Natural killer cell (primary cell): ENCODE measurements at regions not wholly inside any gene's neighbourhood (a gene's known extent, or its start where the extent isn't known, plus 50 kb on each side); places are given as distances from the start of the nearest gene placed in this dataset.

Experiments
- ATAC-seq, 3 donors: fragments of 150-1000 bp in 2 of 3; fragments of 200-7000 bp in 1 of 3; cut with Tn5 transposase; 1 replicate in 1 of 3; 2 replicates in 2 of 3; pipeline ENCODE4 v1.10.0; 2021; ENCODE audit warnings: mild to moderate bottlenecking in 2 of 3, moderate library complexity in 2 of 3
- DNase-seq, 2 donors: peaks; one replicate each; pipeline versions ENCODE4 v3.0.0 to v3.0.0-alpha.2; 2013 to 2021; ENCODE audit warnings: mixed read lengths in 1 of 2
- H3K27ac ChIP-seq: one replicate; pipeline ENCODE4 v1.5.1; 2013; ENCODE audit warnings: mild to moderate bottlenecking, low read length
- H3K27me3 ChIP-seq: one replicate; pipeline ENCODE4 v1.6.1; 2013; ENCODE audit warnings: low read length; ENCODE audit not compliant: control insufficient read depth, insufficient read depth
- H3K36me3 ChIP-seq: one replicate; pipeline ENCODE4 v1.6.1; 2013; ENCODE audit warnings: low read length; ENCODE audit not compliant: control insufficient read depth, insufficient read depth
- H3K4me1 ChIP-seq: one replicate; pipeline ENCODE4 v1.6.1; 2013; ENCODE audit warnings: low read length; ENCODE audit not compliant: control insufficient read depth, insufficient read depth
- H3K4me3 ChIP-seq: one replicate; pipeline ENCODE4 v1.5.1; 2013; ENCODE audit warnings: low read length
- H3K9me3 ChIP-seq: one replicate; pipeline ENCODE4 v1.6.1; 2013; ENCODE audit warnings: low read length; ENCODE audit not compliant: control insufficient read depth, insufficient read depth
- H3K27ac Mint-ChIP-seq, 2 donors: one replicate each; pipeline ENCODE4 v1.8.0; 2022; ENCODE audit warnings: mild to moderate bottlenecking in 2 of 2, mixed read lengths in 2 of 2, moderate library complexity in 1 of 2
- H3K27me3 Mint-ChIP-seq, 2 donors: one replicate each; pipeline ENCODE4 v1.8.0; 2022; ENCODE audit warnings: low read depth in 2 of 2, mixed read lengths in 2 of 2
- H3K36me3 Mint-ChIP-seq: one replicate; pipeline ENCODE4 v1.8.0; 2022; ENCODE audit warnings: mixed read lengths
- H3K4me1 Mint-ChIP-seq, 2 donors: one replicate each; pipeline ENCODE4 v1.8.0; 2022; ENCODE audit warnings: mixed read lengths in 2 of 2
- H3K4me3 Mint-ChIP-seq: one replicate; pipeline ENCODE4 v1.8.0; 2022; ENCODE audit warnings: mild to moderate bottlenecking, moderate library complexity, mixed read lengths
- H3K9me3 Mint-ChIP-seq, 2 donors: one replicate each; pipeline ENCODE4 v1.8.0; 2022; ENCODE audit warnings: mixed read lengths in 2 of 2
- WGBS: methylation state at CpG from one replicate; pipeline ENCODE4 v1.1.7; 2013; ENCODE audit warnings: missing lambda C conversion rate; ENCODE audit not compliant: insufficient coverage; 5-methylcytosine and 5-hydroxymethylcytosine counted together
- intact Hi-C: fragments of 100-400 bp; cut with micrococcal nuclease; formaldehyde crosslinking; loops from one replicate; pipeline ENCODE4 v1.14.2; 2022
- TF ChIP-seq, protein P1 (sequence below): fragments of 200-600 bp; IDR thresholded peaks from one replicate; pipeline ENCODE4 v1.8.0; 2022; ENCODE audit warnings: antibody characterized with exemption

DNA sequence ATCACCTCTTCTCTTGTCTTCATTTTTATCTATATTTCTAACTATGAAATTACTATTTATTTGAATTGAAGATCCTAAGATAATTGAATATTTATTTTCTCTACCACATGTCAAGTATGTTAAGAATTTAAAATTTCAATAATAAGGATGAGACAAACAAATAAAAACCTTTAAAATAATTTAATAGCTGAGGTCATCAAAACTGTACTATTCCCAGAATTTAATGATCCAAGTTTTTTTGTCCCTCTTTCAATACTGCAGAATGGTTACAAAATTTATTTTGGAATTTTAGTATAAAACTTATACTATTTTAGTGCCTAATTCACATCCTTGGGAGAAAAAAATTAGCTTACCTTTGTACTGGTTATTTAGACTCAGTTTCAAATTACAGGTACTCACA lies 774.9 kb downstream of the ROBO2 start:
- no peak overlapping the region for H3K4me3 Mint-ChIP-seq
- no peak for ATAC-seq
- H3K4me1 ChIP-seq, result no peaks in the 10 kb centered on the region
- no peaks in the 10 kb centered on the region for H3K36me3 Mint-ChIP-seq
- H3K27ac ChIP-seq, result no peak overlapping the region
- no peaks in the 10 kb centered on the region for H3K27me3 ChIP-seq
- H3K9me3 ChIP-seq, result no peaks in the 10 kb centered on the region
- H3K9me3 Mint-ChIP-seq, result peaks cover 4 to 11% of the 10 kb centered on the region in 2 donors
- H3K27ac Mint-ChIP-seq, result no peak overlapping the region
- intact Hi-C loops, result no loop called here
- DNase-seq, result no peak
- H3K4me3 ChIP-seq, result no peak overlapping the region
- H3K27me3 Mint-ChIP-seq, result no peaks in the 10 kb centered on the region
- TF ChIP-seq, protein P1, sequence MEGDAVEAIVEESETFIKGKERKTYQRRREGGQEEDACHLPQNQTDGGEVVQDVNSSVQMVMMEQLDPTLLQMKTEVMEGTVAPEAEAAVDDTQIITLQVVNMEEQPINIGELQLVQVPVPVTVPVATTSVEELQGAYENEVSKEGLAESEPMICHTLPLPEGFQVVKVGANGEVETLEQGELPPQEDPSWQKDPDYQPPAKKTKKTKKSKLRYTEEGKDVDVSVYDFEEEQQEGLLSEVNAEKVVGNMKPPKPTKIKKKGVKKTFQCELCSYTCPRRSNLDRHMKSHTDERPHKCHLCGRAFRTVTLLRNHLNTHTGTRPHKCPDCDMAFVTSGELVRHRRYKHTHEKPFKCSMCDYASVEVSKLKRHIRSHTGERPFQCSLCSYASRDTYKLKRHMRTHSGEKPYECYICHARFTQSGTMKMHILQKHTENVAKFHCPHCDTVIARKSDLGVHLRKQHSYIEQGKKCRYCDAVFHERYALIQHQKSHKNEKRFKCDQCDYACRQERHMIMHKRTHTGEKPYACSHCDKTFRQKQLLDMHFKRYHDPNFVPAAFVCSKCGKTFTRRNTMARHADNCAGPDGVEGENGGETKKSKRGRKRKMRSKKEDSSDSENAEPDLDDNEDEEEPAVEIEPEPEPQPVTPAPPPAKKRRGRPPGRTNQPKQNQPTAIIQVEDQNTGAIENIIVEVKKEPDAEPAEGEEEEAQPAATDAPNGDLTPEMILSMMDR, result no peak
- no peaks in the 10 kb centered on the region for H3K36me3 ChIP-seq
- H3K4me1 Mint-ChIP-seq, result no peaks in the 10 kb centered on the region

DNA sequence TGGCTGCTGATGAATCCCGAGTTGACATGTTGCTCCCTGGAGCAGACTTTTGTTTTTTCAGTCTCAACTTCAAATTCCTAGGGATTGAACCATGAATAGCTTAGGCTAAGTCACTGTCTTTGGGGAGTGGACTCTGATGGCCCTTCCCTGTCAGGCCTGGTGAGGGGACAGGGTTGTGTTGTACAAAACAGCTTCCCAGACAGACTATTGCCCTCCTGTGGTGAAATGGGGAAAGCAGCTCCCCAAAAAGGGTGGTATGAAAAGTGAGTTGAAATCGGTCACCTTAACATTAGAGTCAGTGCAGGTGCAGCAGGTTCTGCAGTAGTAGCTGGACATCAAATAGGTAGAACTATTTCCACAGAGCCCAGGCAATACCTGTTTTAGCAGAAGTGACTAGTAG lies 775.6 kb downstream of the ROBO2 start:
- no peak overlapping the region for H3K4me3 ChIP-seq
- no peak for DNase-seq
- no peaks in the 10 kb centered on the region for H3K36me3 Mint-ChIP-seq
- H3K4me1 ChIP-seq, result no peaks in the 10 kb centered on the region
- no peaks in the 10 kb centered on the region for H3K4me1 Mint-ChIP-seq
- no peaks in the 10 kb centered on the region for H3K27me3 ChIP-seq
- intact Hi-C loops, result no loop called here
- H3K9me3 Mint-ChIP-seq, result peaks cover 5 to 12% of the 10 kb centered on the region in 2 donors
- WGBS, result 77% methylated on average over 2 of the region's 2 CpGs
- no peak overlapping the region for H3K4me3 Mint-ChIP-seq
- H3K27me3 Mint-ChIP-seq, result no peaks in the 10 kb centered on the region
- no peak overlapping the region for H3K27ac Mint-ChIP-seq
- TF ChIP-seq, protein P1, result no peak
- no peak overlapping the region for H3K27ac ChIP-seq
- H3K36me3 ChIP-seq, result no peaks in the 10 kb centered on the region
- no peak for ATAC-seq
- H3K9me3 ChIP-seq, result no peaks in the 10 kb centered on the region

DNA sequence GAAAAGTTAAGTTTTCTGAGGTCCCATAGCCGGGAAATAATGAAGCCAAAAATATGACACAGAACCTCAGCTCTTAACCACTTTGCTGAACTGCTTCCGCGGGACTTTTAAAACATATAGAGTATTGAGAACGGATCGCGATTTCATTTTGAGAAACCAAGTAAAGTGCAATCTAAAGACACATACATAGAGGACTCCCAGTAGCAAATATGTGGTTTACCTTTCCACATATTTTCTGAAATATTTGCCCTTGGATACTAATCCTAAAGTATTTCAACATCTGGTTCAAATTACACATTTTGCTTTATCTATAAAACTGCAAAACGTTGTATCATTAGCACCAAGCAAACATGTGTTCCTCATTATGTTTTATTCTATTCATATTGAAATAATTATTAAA lies 776.5 kb downstream of the ROBO2 start:
- Histone ChIP-seq H3K4me3 (no peak overlapping the region), H3K4me1 (no peaks in the 10 kb centered on the region), H3K27ac (no peak overlapping the region), H3K27me3 (no peaks in the 10 kb centered on the region), H3K36me3 (no peaks in the 10 kb centered on the region), H3K9me3 (no peaks in the 10 kb centered on the region)
- Mint-ChIP-seq H3K27ac (no peak overlapping the region), H3K4me1 (no peaks in the 10 kb centered on the region), H3K9me3 (peaks cover 8 to 15% of the 10 kb centered on the region in 2 donors), H3K4me3 (no peak overlapping the region), H3K27me3 (no peaks in the 10 kb centered on the region), H3K36me3 (no peaks in the 10 kb centered on the region)
- TF ChIP-seq, protein P1, result peak; percentile 5
- no peak for ATAC-seq
- no peak for DNase-seq
- intact Hi-C loops, result no loop called here
- 85% methylated on average over 6 of the region's 7 CpGs for WGBS

DNA sequence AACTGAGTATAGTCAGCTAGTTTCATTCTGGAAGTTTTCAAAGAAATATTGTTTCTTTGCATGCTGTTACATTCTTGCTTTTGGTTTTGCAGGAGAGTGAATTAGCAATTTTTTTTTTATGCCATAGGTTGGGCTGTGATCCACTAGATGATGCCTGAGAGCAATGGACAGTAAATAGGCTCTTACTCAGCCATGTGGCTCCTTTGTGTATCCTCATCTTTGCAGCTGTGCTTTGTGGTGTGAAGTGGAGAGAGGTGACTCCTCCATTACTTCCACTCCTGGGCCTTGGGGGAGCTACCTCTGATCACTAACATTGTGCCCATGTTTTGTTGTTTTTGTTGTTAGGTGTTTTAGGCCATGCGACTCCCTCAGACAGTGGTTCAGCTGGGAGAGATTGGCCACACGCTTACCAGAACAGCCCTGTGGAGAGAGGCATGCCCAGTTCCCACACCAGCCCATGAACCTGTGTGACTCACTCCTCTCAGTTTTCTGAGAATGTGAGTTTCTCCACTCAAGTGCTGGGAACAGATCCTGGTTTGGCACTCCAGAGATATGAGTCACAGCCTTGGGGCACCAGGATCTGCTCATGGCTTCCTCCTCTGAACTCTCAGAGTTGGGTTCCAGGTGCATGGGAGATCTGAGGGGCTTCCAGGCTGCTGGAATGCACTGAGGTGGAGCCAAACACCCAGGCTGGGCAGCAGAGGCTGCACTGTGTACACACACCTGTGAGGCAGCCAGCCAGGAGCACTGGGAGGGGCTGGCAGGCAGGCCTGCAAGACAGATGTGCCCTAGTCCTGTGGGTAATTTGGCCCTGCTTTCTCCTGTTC lies 785.3 kb downstream of the ROBO2 start:
- peaks cover 4% of the 10 kb centered on the region in 2 donors for H3K9me3 Mint-ChIP-seq
- H3K27ac Mint-ChIP-seq, result no peak overlapping the region
- Histone ChIP-seq H3K4me1 (no peaks in the 10 kb centered on the region), H3K36me3 (no peaks in the 10 kb centered on the region), H3K27ac (no peak overlapping the region), H3K9me3 (peaks cover 9% of the 10 kb centered on the region), H3K4me3 (no peak overlapping the region), H3K27me3 (no peaks in the 10 kb centered on the region)
- intact Hi-C loops, result no loop called here
- no peaks in the 10 kb centered on the region for H3K4me1 Mint-ChIP-seq
- H3K36me3 Mint-ChIP-seq, result peaks cover 5% of the 10 kb centered on the region
- TF ChIP-seq, protein P1, result no peak
- no peak for ATAC-seq
- H3K27me3 Mint-ChIP-seq, result no peaks in the 10 kb centered on the region
- no peak for DNase-seq
- no peak overlapping the region for H3K4me3 Mint-ChIP-seq
- 91% methylated on average over 2 of the region's 2 CpGs for WGBS
